SK-MEL-5 (cell line): ENCODE measurements at regions not wholly inside any gene's neighbourhood (a gene's known extent, or its start where the extent isn't known, plus 50 kb on each side); places are given as distances from the start of the nearest gene placed in this dataset.
"Not testable (repeated sequence)": the region's sequence is repeated elsewhere in the genome, so short reads cannot be mapped to it uniquely, and the experiment has no call there.

Experiments used
- DNase-seq: peaks from one replicate; pipeline ENCODE4 v3.0.0-alpha.2; 2016; ENCODE audit warnings: low read depth, low spot score
- in situ Hi-C: cut with HindIII; loops from 2 replicates; pipeline ENCODE4 v1.10.0; 2016; ENCODE audit warnings: low sequenced_read_pairs, high pct_unique_total_duplicates, low pct_unique_long_range_greater_than_20kb

DNA sequence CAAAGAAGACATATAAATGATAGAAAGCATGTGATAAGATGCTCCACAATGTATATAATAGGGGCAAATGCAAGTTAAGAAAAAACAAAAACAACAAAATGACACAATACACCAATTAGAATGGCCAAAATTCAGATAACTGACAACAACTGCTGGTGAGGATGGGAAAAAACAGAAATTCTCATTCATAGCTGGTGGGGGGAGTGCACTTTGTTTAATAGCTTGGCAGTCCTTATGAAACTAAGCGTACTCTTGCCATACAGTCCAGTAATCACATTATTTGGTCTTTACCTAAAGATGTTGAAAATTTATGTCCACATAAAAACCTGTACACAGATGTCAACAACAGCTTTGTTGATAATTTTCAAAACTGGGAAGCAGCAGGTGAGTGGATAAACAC is 791.1 kb upstream of the CDH10 start:
- DNase-seq = no peak
- in situ Hi-C loops = no loop called here

DNA sequence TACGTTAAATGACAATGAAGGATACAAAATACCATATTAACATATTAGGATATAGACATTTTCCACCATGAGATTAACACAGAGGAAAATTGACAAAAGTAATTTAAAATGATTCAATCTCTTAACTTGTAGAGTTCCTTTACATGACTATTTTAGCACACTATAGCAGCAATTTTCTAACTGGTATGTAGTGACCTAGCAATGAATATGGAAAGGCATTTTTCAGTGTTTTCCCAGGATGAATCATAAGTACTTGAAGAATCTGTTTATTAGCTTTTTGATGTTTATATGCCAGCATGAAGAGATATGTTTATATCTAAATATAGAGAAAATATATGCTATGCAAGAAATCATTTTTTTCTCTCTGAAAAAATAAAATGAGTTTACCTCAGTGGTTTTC is 782.5 kb upstream of the CDH10 start:
- in situ Hi-C loops = no loop called here
- DNase-seq = no peak

DNA sequence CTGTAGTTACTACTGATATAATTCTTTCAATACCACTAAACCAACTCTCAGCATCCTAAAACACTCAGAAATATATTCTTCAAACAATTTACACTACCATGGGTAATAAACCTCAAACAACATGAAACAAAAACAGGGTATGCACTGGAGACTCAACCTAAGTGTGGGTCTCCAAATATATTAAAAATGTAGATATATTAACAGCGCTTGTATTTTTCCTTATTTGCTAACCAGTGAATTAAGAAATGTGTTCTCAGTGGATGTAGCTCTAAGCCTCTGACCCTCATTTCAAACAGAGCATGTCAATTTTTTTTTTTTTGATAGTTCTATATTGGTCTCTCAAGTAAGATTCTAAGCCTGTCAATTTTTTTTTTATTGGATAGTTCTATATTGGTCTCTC is 778.5 kb upstream of the CDH10 start:
- in situ Hi-C loops = no loop called here
- no peak for DNase-seq

- in situ Hi-C loops = no loop called here
Observed at GRCh38 chr5:25419684-25420083, 774.9 kb upstream of the CDH10 start.

DNA sequence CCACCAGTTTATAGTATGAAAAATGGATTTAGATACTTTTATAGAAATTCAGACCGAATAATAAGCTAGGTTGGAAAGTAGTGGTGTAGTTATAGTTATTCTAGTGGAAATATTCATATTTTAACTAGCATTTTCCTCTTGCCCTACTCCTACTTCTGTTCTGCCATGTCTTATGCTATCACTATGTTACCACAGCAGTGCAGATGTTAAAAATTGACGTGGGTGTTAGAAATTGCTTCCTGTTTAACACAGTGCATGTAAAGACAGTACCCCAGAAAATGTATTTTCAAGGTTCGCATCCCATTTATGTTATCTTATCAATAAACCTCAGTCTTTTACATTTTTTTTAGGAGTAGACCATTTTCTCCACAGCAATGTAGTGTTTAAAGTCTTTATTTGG is 774.2 kb upstream of the CDH10 start:
- in situ Hi-C loops = no loop called here
- DNase-seq = no peak

More at GRCh38 chr5:25419684-25420083, 774.9 kb upstream of the CDH10 start:
- DNase-seq = no peak

GRCh38 chr5:25418319-25418859 is 773.6 kb upstream of the CDH10 start:
- in situ Hi-C loops = no loop called here
- no peak for DNase-seq

GRCh38 chr5:25416960-25417359 is 772.2 kb upstream of the CDH10 start:
- DNase-seq = no peak
- in situ Hi-C loops = no loop called here

DNA sequence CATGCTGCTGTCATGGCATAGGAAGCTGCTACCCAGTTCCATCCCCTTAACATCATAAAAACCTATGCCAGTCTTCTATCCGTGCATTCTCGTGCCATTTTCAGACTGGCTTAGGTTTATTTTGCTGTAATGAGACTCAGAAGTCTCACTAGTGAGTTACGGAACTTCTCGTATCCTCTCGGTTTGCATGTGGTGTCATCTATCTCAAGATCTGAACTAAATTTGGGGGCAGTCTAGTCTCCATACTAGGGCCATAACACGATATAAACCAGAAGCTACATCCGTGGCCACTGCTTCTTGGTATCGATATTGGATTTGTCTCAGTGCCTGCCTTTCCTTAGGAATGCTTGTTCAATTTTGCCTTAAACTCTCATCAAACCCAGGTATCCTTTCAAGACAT is 771.2 kb upstream of the CDH10 start:
- in situ Hi-C loops = no loop called here
- DNase-seq = no peak

DNA sequence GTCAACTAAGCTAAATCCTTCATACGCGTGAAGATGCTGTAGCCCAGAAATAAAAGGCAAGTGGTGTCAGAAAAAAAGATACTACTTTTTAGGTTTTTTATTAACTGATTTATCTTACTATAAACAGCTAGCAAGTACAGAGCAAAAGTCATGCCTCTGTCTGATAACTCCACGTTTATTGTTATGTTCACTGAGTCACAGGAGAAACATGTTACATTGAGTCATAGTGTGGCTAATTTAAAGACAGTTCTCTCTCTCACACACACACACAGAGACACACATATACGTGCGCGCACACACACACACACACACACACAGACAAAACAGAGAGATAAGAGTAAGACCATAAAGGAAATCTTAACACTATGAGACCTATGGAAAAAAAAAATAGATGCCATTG is 770.0 kb upstream of the CDH10 start:
- in situ Hi-C loops = no loop called here
- no peak for DNase-seq

- in situ Hi-C loops = no loop called here
- no peak for DNase-seq
Observed at GRCh38 chr5:25412116-25412661, 767.4 kb upstream of the CDH10 start.

GRCh38 chr5:25407365-25407764 is 762.6 kb upstream of the CDH10 start:
- DNase-seq, in situ Hi-C loops: not testable (repeated sequence)

DNA sequence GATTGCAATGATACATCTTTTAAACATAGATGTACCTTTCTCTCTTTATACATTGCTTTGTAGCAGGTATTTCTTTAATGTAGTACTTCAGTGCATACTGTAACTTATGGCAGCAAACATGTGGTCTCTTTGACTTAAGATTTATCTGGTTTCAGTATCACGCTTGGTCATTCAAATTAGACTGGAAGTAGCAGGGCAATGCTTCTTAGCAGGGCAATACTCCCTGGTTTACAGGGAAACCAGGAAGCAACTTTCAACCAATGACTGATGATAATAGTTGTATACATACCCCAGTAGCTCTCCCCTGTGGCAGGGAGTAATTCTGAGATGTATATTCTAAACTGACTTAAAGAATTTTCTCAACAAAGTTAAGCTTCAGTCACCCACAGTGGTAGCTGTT is 761.1 kb upstream of the CDH10 start:
- no peak for DNase-seq
- in situ Hi-C loops = no loop called here

DNA sequence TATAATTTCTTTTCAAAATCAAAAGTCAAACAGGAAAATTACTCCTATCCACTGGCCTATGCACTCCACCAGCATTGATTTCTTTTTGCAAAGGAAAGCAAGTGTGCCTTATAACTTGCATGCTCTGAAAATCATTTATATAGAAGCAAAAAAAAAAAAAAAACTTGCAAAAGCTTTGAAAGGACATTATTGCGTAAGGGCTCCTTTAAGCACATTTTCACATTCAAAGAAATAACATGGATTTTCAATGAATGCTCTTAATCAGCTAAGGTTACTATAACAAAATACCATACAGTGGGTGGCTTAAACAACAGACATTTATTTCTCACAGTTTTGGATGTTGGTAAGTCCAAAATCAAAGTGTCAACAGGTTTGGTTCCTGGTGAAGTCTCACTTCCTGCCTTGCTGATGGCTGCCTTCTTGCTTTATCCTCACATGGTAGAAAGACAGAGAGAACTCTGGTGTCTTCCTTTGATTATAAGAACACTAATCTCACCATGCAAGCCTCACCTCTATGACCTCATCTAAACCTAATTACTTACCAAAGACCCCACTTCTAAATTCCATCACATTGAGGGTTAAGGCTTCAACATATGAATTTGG is 755.2 kb upstream of the CDH10 start:
- DNase-seq = no peak
- in situ Hi-C loops = no loop called here

GRCh38 chr5:25393957-25394356 is 749.2 kb upstream of the CDH10 start:
- DNase-seq = no peak
- in situ Hi-C loops = no loop called here

GRCh38 chr5:25393256-25393655 is 748.5 kb upstream of the CDH10 start:
- in situ Hi-C loops = no loop called here
- DNase-seq = no peak

- in situ Hi-C loops = no loop called here
- DNase-seq = no peak
Observed at GRCh38 chr5:25387953-25388352, 743.2 kb upstream of the CDH10 start.

DNA sequence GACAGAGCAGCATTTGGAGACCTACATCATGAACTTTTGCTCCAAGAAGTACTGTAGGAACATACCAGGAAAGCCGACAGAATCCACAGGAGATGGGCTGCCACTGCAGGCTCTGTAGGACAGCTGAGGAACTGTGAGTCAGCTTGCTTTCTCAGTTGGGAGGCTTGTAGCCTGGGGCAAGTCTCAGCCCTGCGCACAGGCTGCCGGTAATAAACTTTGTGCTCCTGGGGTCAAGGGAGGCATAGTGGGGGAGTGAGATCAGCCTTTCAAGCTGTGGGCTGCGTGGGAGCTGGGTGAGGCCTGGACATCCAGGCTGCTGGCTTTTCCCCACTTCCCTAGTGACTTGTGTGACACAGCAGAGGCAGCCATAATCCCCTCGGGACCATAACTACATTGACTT is 718.0 kb upstream of the CDH10 start:
- DNase-seq = no peak

GRCh38 chr5:25358919-25359318 is 714.1 kb upstream of the CDH10 start:
- no peak for DNase-seq
- in situ Hi-C loops = no loop called here

More for the DNA sequence above, 718.0 kb upstream of the CDH10 start:
- in situ Hi-C loops = no loop called here

DNA sequence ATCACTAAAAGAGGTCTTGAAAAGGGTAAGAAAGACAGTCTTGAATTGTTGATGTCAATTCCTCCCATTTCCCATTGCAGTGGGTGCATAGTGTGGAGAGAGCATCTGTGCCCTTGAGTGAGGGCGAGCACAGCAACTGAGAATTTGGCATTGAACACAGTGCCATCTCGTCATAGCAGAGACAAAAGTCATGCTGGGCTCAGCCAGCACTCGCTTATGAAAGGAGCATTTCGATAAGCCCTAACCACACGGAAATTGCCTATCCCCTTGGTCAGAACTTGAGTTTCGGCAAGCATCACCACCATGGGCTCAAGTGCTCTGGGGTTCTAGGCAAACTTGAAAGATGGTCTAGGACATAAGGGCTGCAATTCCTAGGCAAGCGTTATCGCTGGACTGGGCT is 712.8 kb upstream of the CDH10 start:
- no peak for DNase-seq
- in situ Hi-C loops = no loop called here

- in situ Hi-C loops = no loop called here
- DNase-seq = no peak
Observed at GRCh38 chr5:25349746-25350145, 705.0 kb upstream of the CDH10 start.
